Peyer's patch (tissue), 4 donors: ENCODE measurements at regions not wholly inside any gene's neighbourhood (a gene's known extent, or its start where the extent isn't known, plus 50 kb on each side); places are given as distances from the start of the nearest gene placed in this dataset.

Source experiments
- DNase-seq, 3 donors: peaks; one replicate each; pipeline ENCODE4 v3.0.0-alpha.2; 2017 to 2019
- H3K27ac ChIP-seq, 4 donors: fragments of 200-600 bp; sonication (generic); one replicate each; pipeline ENCODE4 v1.5.1; 2016 to 2019
- H3K27me3 ChIP-seq, 2 donors: fragments of 200-600 bp; sonication (generic); one replicate each; pipeline ENCODE4 v1.5.1; 2019
- H3K36me3 ChIP-seq, 3 donors: fragments of 200-600 bp; sonication (generic); one replicate each; pipeline ENCODE4 v1.5.1; 2016 to 2019
- H3K4me1 ChIP-seq, 4 donors: fragments of 200-600 bp; sonication (generic); one replicate each; pipeline ENCODE4 v1.5.1; 2016 to 2019
- H3K4me3 ChIP-seq, 4 donors: fragments of 200-600 bp; sonication (generic); 1 replicate in 3 of 4; 2 replicates in 1 of 4; pipeline ENCODE4 v1.5.1; 2016 to 2019; ENCODE audit warnings: mild to moderate bottlenecking in 1 of 4
- H3K9me3 ChIP-seq, 4 donors: fragments of 200-600 bp; sonication (generic); one replicate each; pipeline ENCODE4 v1.5.1; 2016 to 2019; ENCODE audit warnings: mild to moderate bottlenecking in 1 of 4
- POLR2A ChIP-seq, 2 donors: fragments of 450-650 bp; IDR thresholded peaks; one replicate each; pipeline ENCODE4 v1.5.1; 2017; ENCODE audit warnings: antibody characterized with exemption in 2 of 2, mild to moderate bottlenecking in 2 of 2, moderate library complexity in 2 of 2
- TF ChIP-seq, protein P1 (sequence below), 6 experiments: fragments of 450-650 bp in 4 of 6; fragments of 200-600 bp in 2 of 6; sonication (generic) in 1 of 6; IDR thresholded peaks; one replicate each; pipeline ENCODE4 v1.5.1; 2017 to 2019; ENCODE audit warnings: antibody characterized with exemption in 6 of 6, mild to moderate bottlenecking in 3 of 6, moderate library complexity in 1 of 6

DNA sequence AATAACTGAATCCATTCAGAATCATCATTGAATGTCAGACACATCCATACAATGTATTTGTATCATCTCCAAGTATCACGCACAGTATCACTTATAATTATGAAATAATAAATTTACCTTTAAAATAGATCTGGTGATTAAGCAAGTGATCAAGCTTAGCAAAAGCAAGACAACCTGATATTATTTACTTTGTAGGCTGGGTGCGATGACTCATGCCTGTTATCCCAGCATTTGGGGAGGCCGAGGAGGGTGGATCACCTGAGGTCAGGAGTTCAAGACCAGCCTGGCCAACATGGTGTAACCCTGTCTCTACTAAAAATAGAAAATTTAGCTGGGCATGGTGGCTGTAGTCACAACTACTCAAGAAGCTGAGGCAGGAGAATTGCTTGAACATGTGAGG is 421.0 kb upstream of the NETO1 start:
- no peaks in the 10 kb centered on the region for H3K9me3 ChIP-seq
- H3K4me3 ChIP-seq: no peak overlapping the region
- H3K36me3 ChIP-seq: no peaks in the 10 kb centered on the region
- H3K27ac ChIP-seq: no peak overlapping the region
- H3K27me3 ChIP-seq: no peaks in the 10 kb centered on the region
- DNase-seq: no peak
- H3K4me1 ChIP-seq: no peaks in the 10 kb centered on the region
- TF ChIP-seq POLR2A (IDR thresholded peaks at IDR 0.05): no peak
- TF ChIP-seq, protein P1, sequence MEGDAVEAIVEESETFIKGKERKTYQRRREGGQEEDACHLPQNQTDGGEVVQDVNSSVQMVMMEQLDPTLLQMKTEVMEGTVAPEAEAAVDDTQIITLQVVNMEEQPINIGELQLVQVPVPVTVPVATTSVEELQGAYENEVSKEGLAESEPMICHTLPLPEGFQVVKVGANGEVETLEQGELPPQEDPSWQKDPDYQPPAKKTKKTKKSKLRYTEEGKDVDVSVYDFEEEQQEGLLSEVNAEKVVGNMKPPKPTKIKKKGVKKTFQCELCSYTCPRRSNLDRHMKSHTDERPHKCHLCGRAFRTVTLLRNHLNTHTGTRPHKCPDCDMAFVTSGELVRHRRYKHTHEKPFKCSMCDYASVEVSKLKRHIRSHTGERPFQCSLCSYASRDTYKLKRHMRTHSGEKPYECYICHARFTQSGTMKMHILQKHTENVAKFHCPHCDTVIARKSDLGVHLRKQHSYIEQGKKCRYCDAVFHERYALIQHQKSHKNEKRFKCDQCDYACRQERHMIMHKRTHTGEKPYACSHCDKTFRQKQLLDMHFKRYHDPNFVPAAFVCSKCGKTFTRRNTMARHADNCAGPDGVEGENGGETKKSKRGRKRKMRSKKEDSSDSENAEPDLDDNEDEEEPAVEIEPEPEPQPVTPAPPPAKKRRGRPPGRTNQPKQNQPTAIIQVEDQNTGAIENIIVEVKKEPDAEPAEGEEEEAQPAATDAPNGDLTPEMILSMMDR (IDR thresholded peaks at IDR 0.05): no peak

DNA sequence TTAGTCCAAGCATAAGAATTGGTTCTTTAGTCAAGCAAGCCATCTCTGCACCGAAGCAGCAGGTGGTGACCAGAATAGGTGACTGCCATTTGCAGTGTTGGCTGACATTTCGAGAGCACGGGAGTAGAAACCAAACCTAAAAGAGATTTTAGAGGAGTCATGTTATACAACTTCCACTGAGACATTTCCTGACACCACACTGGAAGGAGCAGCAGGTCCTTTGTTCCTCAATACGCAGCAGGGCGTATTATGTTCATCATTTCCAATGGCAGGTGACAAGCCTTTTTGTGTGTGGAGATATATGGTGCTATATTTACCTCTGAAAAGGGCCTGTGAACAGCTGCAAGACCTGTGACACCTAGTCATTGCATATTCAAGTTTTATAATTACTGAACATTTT is 418.8 kb upstream of the NETO1 start:
- Histone ChIP-seq H3K4me3 (no peak overlapping the region), H3K9me3 (no peaks in the 10 kb centered on the region), H3K27ac (no peak overlapping the region), H3K36me3 (no peaks in the 10 kb centered on the region), H3K4me1 (no peaks in the 10 kb centered on the region), H3K27me3 (no peaks in the 10 kb centered on the region)
- DNase-seq: no peak
- TF ChIP-seq, protein P1 (IDR thresholded peaks at IDR 0.05): no peak
- no peak for TF ChIP-seq POLR2A (IDR thresholded peaks at IDR 0.05)

DNA sequence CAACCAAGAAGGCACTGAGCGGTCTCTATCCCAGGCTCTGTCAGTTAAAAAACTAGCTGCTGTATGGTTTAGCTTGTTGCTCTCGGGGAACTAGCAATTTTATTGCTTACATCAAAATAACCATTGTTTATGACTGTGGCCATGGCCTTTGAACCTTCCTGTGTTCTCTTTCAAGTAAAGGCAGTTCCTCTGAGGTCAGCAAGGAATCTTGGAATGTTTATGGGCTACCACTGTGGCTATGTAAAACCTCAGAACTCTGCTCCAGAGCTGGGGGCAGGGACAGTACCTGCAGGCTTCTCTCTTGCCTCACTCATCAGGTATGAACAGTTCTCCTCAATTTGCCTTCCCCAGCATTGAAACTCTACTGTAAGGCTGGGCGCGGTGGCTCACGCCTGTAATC is 416.0 kb upstream of the NETO1 start:
- TF ChIP-seq, protein P1 (IDR thresholded peaks at IDR 0.05): no peak
- TF ChIP-seq POLR2A (IDR thresholded peaks at IDR 0.05): no peak
- Histone ChIP-seq H3K27ac (no peak overlapping the region), H3K4me1 (no peaks in the 10 kb centered on the region), H3K27me3 (no peaks in the 10 kb centered on the region), H3K4me3 (no peak overlapping the region), H3K9me3 (no peaks in the 10 kb centered on the region), H3K36me3 (no peaks in the 10 kb centered on the region)
- DNase-seq: no peak

DNA sequence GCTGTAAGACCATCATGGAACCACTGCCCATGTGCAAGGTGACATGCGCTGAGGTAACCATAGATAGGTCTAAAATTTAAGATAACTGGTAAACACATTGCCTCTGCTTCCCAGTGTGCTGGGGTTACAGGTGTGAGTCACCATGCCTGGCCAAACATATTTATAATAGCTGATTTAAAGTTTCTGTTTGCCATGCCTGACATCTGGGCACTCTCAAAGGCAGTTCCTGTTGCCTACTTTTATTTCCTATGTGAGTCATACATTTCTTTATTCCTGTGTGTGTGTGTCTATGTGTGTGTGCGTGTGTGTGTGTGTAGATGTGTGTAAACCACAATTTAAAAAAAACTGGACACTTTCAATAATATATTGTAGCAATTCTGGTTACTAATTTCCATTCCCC is 415.2 kb upstream of the NETO1 start:
- H3K27me3 ChIP-seq: no peaks in the 10 kb centered on the region
- TF ChIP-seq, protein P1 (IDR thresholded peaks at IDR 0.05): no peak
- no peak for TF ChIP-seq POLR2A (IDR thresholded peaks at IDR 0.05)
- no peak for DNase-seq

DNA sequence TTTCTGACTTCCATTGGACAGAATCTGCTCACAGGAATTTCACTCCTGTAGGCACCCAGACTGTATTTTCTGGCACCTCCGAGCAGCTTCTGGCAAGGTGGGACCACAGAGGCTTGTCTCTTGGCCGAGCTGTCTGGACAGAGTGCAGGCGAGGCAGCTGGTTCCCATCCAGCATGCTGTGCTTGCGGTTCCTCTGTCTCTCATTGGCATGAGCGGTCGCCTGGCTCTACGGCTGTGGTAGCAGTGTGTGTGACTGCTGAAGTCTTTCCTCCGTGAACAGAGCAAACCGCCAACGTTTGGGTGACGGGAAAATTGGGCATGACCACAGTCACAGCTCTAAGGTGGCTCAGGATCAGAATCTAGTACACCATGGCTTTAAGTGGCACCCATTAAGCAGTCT is 411.7 kb upstream of the NETO1 start:
- H3K36me3 ChIP-seq: no peaks in the 10 kb centered on the region
- TF ChIP-seq, protein P1 (IDR thresholded peaks at IDR 0.05): no peak
- no peak for TF ChIP-seq POLR2A (IDR thresholded peaks at IDR 0.05)
- no peak overlapping the region for H3K4me3 ChIP-seq
- no peak overlapping the region for H3K27ac ChIP-seq
- H3K27me3 ChIP-seq: no peaks in the 10 kb centered on the region
- H3K9me3 ChIP-seq: no peaks in the 10 kb centered on the region
- no peaks in the 10 kb centered on the region for H3K4me1 ChIP-seq
- no peak for DNase-seq

More for the DNA sequence above, 415.2 kb upstream of the NETO1 start:
- Histone ChIP-seq H3K4me3 (no peak overlapping the region), H3K4me1 (no peaks in the 10 kb centered on the region), H3K9me3 (no peaks in the 10 kb centered on the region), H3K36me3 (no peaks in the 10 kb centered on the region), H3K27ac (no peak overlapping the region)
